GM23338 (cell line): ENCODE measurements at regions not wholly inside any gene's neighbourhood (a gene's known extent, or its start where the extent isn't known, plus 50 kb on each side); places are given as distances from the start of the nearest gene placed in this dataset.

Source experiments
- ATAC-seq: fragments of 200-7000 bp; cut with Tn5 transposase; 3 replicates; pipeline ENCODE4 v1.9.1; 2020
- DNase-seq: peaks from one replicate; pipeline ENCODE4 v3.0.0-alpha.2; 2015; ENCODE audit warnings: low spot score
- H2AFZ ChIP-seq: fragments of 200-600 bp; sonication (generic); 2 replicates; pipeline ENCODE4 v1.8.0; 2016; ENCODE audit warnings: antibody characterized with exemption, mild to moderate bottlenecking, moderate library complexity
- H3F3A ChIP-seq: fragments of 200-600 bp; sonication (generic); replicated peaks from 2 replicates; pipeline ENCODE4 v1.8.0; 2017; ENCODE audit warnings: antibody characterized with exemption, mixed run types, low read depth
- H3K27ac ChIP-seq: fragments of 200-600 bp; sonication (generic); 2 replicates; pipeline ENCODE4 v1.6.1; 2016; ENCODE audit warnings: low read depth
- H3K27me3 ChIP-seq: fragments of 200-600 bp; sonication (generic); 2 replicates; pipeline ENCODE4 v1.8.0; 2016; ENCODE audit warnings: mild to moderate bottlenecking, mixed run types, moderate library complexity; ENCODE audit not compliant: insufficient read depth
- H3K36me3 ChIP-seq: fragments of 200-600 bp; sonication (generic); 2 replicates; pipeline ENCODE4 v1.8.0; 2016; ENCODE audit warnings: mild to moderate bottlenecking; ENCODE audit not compliant: insufficient read depth
- H3K4me1 ChIP-seq: fragments of 200-600 bp; sonication (generic); 2 replicates; pipeline ENCODE4 v1.8.0; 2016; ENCODE audit warnings: mild to moderate bottlenecking, moderate library complexity; ENCODE audit not compliant: insufficient read depth
- H3K4me2 ChIP-seq: fragments of 200-600 bp; sonication (generic); 2 replicates; pipeline ENCODE4 v1.7.1; 2017; ENCODE audit warnings: mixed run types
- H3K4me3 ChIP-seq: fragments of 200-600 bp; sonication (generic); 2 replicates; pipeline ENCODE4 v1.6.1; 2016; ENCODE audit warnings: mixed run types
- H3K79me2 ChIP-seq: fragments of 200-600 bp; sonication (generic); replicated peaks from 2 replicates; pipeline ENCODE4 v1.8.0; 2017; ENCODE audit warnings: mild to moderate bottlenecking; ENCODE audit not compliant: insufficient read depth
- H3K9me2 ChIP-seq: fragments of 200-600 bp; sonication (generic); 2 replicates; pipeline ENCODE4 v1.8.0; 2017; ENCODE audit not compliant: insufficient read depth
- H4K20me1 ChIP-seq: fragments of 200-600 bp; sonication (generic); replicated peaks from 2 replicates; pipeline ENCODE4 v1.8.0; 2017; ENCODE audit warnings: mild to moderate bottlenecking; ENCODE audit not compliant: insufficient read depth
- H3K27ac Mint-ChIP-seq: 2 replicates; pipeline ENCODE4 v1.8.0; 2020; ENCODE audit warnings: inconsistent platforms, mild to moderate bottlenecking, moderate library complexity, mixed read lengths
- H3K27me3 Mint-ChIP-seq: 3 replicates; pipeline ENCODE4 v1.8.0; 2022; ENCODE audit warnings: low read depth, mild to moderate bottlenecking, moderate library complexity, mixed read lengths, inconsistent platforms; ENCODE audit not compliant: insufficient read depth, poor library complexity
- H3K36me3 Mint-ChIP-seq: 3 replicates; pipeline ENCODE4 v1.8.0; 2021; ENCODE audit warnings: low read depth, mild to moderate bottlenecking, inconsistent platforms, moderate library complexity, mixed read lengths
- H3K4me1 Mint-ChIP-seq: 3 replicates; pipeline ENCODE4 v1.8.0; 2020; ENCODE audit warnings: mild to moderate bottlenecking, inconsistent platforms, mixed read lengths
- H3K4me3 Mint-ChIP-seq: 3 replicates; pipeline ENCODE4 v1.8.0; 2021; ENCODE audit warnings: moderate library complexity, mild to moderate bottlenecking, inconsistent platforms, mixed read lengths
- H3K9me3 Mint-ChIP-seq: 3 replicates; pipeline ENCODE4 v1.8.0; 2020; ENCODE audit warnings: moderate library complexity, mild to moderate bottlenecking, inconsistent platforms, mixed read lengths
- CREB1 ChIP-seq: fragments of 250-450 bp; sonication (Bioruptor Pico); IDR thresholded peaks from 2 replicates; pipeline ENCODE4 v1.5.0; 2020; ENCODE audit warnings: low read depth, mild to moderate bottlenecking, moderate library complexity
- CTCF ChIP-seq, 2 experiments: fragments of 200-600 bp in 1 of 2; sonication (generic) in 1 of 2; conservative IDR thresholded peaks; 2 replicates each; pipeline versions ENCODE4 v1.5.1 to v1.6.1; 2016 to 2017; ENCODE audit warnings: antibody characterized with exemption in 2 of 2, low read depth in 2 of 2, mild to moderate bottlenecking in 2 of 2, moderate library complexity in 1 of 2
- EZH2 ChIP-seq: fragments of 200-600 bp; sonication (generic); IDR thresholded peaks from one replicate; pipeline ENCODE4 v1.8.0; 2017; ENCODE audit warnings: antibody characterized with exemption, mild to moderate bottlenecking, low read depth; ENCODE audit not compliant: unreplicated experiment
- EZH2phosphoT487 ChIP-seq: fragments of 200-600 bp; sonication (generic); IDR thresholded peaks from one replicate; pipeline ENCODE4 v1.8.1; 2018; ENCODE audit warnings: antibody characterized with exemption; ENCODE audit not compliant: unreplicated experiment
- JUNB ChIP-seq: IDR thresholded peaks from one replicate; pipeline ENCODE4 v1.6.1; 2016; ENCODE audit warnings: antibody characterized with exemption; ENCODE audit not compliant: unreplicated experiment
- NANOG ChIP-seq: IDR thresholded peaks from 2 replicates; pipeline ENCODE4 v1.6.1; 2016; ENCODE audit warnings: antibody characterized with exemption, borderline replicate concordance
- POLR2AphosphoS5 ChIP-seq: IDR thresholded peaks from 2 replicates; pipeline ENCODE4 v1.6.1; 2016; ENCODE audit warnings: antibody characterized with exemption, low read depth
- REST ChIP-seq: IDR thresholded peaks from one replicate; pipeline ENCODE4 v1.6.1; 2018; ENCODE audit warnings: antibody characterized with exemption; ENCODE audit not compliant: unreplicated experiment
- STAT1 ChIP-seq: IDR thresholded peaks from one replicate; pipeline ENCODE4 v1.6.1; 2016; ENCODE audit warnings: antibody characterized with exemption; ENCODE audit not compliant: unreplicated experiment
- ZNF114 ChIP-seq: fragments of 250-450 bp; sonication (Bioruptor Pico); IDR thresholded peaks from 2 replicates; pipeline ENCODE4 v1.5.0; 2020; ENCODE audit warnings: mild to moderate bottlenecking, moderate library complexity
- ZNF331 ChIP-seq: fragments of 250-450 bp; sonication (Bioruptor Pico); IDR thresholded peaks from 2 replicates; pipeline ENCODE4 v1.5.0; 2020; ENCODE audit warnings: low read depth, mild to moderate bottlenecking, moderate library complexity
- ZNF462 ChIP-seq: fragments of 250-450 bp; sonication (Bioruptor Pico); IDR thresholded peaks from 2 replicates; pipeline ENCODE4 v1.5.0; 2020; ENCODE audit warnings: mild to moderate bottlenecking, moderate library complexity
- TF ChIP-seq, protein P1 (sequence below): IDR thresholded peaks from 2 replicates; pipeline ENCODE4 v1.6.1; 2016; ENCODE audit warnings: antibody characterized with exemption

DNA sequence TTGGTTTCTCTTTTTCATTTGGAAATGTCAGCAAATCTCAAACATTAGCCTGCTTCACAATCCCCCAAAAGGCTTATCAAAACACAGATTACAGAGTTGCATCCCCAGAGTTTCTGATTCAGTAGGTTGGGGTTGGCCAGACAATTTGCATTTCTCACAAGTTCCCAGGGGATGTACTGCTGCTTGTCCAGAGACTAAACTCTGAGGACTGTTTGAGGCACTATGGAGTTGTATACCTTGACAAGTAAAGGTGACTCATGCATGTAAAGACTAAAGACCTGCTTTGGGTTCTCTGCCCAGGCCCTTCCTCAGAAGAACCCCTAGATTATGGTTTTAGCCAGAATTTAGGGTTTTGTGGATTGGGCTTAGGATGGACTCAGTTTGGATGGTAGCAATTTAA is 151.1 kb upstream of the ARHGEF26 start:
- no peak overlapping the region for H3K4me2 ChIP-seq
- Mint-ChIP-seq H3K9me3 (peaks cover 2% of the 10 kb centered on the region; the same call in 2 of the 3 replicates), H3K4me3 (no peak overlapping the region), H3K36me3 (no peaks in the 10 kb centered on the region), H3K27ac (no peak overlapping the region), H3K27me3 (no peaks in the 10 kb centered on the region), H3K4me1 (no peaks in the 10 kb centered on the region)
- H4K20me1 ChIP-seq = no peaks in the 10 kb centered on the region
- no peaks in the 10 kb centered on the region for H3K4me1 ChIP-seq
- no peak overlapping the region for H3K27ac ChIP-seq
- H3F3A ChIP-seq = no peaks in the 10 kb centered on the region
- no peaks in the 10 kb centered on the region for H3K9me2 ChIP-seq
- H2AFZ ChIP-seq = no peak overlapping the region
- ATAC-seq (no peak), DNase-seq (no peak)
- no peaks in the 10 kb centered on the region for H3K79me2 ChIP-seq
- H3K27me3 ChIP-seq = no peaks in the 10 kb centered on the region
- H3K4me3 ChIP-seq = no peak overlapping the region
- H3K36me3 ChIP-seq = no peaks in the 10 kb centered on the region
- no peak for TF ChIP-seq EZH2phosphoT487
- no peak for TF ChIP-seq REST
- TF ChIP-seq, protein P1, sequence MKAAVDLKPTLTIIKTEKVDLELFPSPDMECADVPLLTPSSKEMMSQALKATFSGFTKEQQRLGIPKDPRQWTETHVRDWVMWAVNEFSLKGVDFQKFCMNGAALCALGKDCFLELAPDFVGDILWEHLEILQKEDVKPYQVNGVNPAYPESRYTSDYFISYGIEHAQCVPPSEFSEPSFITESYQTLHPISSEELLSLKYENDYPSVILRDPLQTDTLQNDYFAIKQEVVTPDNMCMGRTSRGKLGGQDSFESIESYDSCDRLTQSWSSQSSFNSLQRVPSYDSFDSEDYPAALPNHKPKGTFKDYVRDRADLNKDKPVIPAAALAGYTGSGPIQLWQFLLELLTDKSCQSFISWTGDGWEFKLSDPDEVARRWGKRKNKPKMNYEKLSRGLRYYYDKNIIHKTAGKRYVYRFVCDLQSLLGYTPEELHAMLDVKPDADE = no peak
- TF ChIP-seq ZNF462 (CRISPR knock-in tag) = no peak
- TF ChIP-seq ZNF331 = no peak
- TF ChIP-seq ZNF114 = no peak
- TF ChIP-seq NANOG = no peak
- no peak for TF ChIP-seq POLR2AphosphoS5
- no peak for TF ChIP-seq CTCF (conservative IDR thresholded peaks at IDR 0.05; ENCODE audit: low read depth in 2 of 2)
- no peak for TF ChIP-seq CREB1 (CRISPR knock-in tag)
- TF ChIP-seq EZH2 = no peak
- TF ChIP-seq JUNB = no peak
- TF ChIP-seq STAT1 = no peak
